ENCODE measurements at regions not wholly inside any gene's neighbourhood (a gene's known extent, or its start where the extent isn't known, plus 50 kb on each side); places are given as distances from the start of the nearest gene placed in this dataset.

GRCh38 chr1:98264727-98265126 is 343.9 kb upstream of the DPYD start:
- no peak for TF ChIP-seq CTCF (IDR thresholded peaks at IDR 0.05)
- no peak for TF ChIP-seq USF1 (IDR thresholded peaks at IDR 0.05; ENCODE audit: borderline replicate concordance, low read depth)
- no peak for TF ChIP-seq SMC3 (IDR thresholded peaks at IDR 0.05; ENCODE audit: low read depth, low read length)
- no peak for TF ChIP-seq REST (IDR thresholded peaks at IDR 0.05; ENCODE audit: low read depth, low read length)
- no peak for TF ChIP-seq RCOR1 (IDR thresholded peaks at IDR 0.05; ENCODE audit: low read length)
- TF ChIP-seq MXI1 (IDR thresholded peaks at IDR 0.05; ENCODE audit: low read depth, low read length): no peak
- no peak for TF ChIP-seq GATA2 (CRISPR knock-in tag; IDR thresholded peaks at IDR 0.05)
- TF ChIP-seq, protein P1, sequence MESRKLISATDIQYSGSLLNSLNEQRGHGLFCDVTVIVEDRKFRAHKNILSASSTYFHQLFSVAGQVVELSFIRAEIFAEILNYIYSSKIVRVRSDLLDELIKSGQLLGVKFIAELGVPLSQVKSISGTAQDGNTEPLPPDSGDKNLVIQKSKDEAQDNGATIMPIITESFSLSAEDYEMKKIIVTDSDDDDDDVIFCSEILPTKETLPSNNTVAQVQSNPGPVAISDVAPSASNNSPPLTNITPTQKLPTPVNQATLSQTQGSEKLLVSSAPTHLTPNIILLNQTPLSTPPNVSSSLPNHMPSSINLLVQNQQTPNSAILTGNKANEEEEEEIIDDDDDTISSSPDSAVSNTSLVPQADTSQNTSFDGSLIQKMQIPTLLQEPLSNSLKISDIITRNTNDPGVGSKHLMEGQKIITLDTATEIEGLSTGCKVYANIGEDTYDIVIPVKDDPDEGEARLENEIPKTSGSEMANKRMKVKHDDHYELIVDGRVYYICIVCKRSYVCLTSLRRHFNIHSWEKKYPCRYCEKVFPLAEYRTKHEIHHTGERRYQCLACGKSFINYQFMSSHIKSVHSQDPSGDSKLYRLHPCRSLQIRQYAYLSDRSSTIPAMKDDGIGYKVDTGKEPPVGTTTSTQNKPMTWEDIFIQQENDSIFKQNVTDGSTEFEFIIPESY (IDR thresholded peaks at IDR 0.05; ENCODE audit: borderline replicate concordance, low read depth): no peak
- no peak for TF ChIP-seq EZH2phosphoT487 (IDR thresholded peaks at IDR 0.05; ENCODE audit: borderline replicate concordance, low read depth)
- TF ChIP-seq, protein P2, sequence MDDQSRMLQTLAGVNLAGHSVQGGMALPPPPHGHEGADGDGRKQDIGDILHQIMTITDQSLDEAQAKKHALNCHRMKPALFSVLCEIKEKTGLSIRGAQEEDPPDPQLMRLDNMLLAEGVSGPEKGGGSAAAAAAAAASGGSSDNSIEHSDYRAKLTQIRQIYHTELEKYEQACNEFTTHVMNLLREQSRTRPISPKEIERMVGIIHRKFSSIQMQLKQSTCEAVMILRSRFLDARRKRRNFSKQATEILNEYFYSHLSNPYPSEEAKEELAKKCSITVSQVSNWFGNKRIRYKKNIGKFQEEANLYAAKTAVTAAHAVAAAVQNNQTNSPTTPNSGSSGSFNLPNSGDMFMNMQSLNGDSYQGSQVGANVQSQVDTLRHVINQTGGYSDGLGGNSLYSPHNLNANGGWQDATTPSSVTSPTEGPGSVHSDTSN (IDR thresholded peaks at IDR 0.05): no peak
